ENCODE measurements at regions not wholly inside any gene's neighbourhood (a gene's known extent, or its start where the extent isn't known, plus 50 kb on each side); places are given as distances from the start of the nearest gene placed in this dataset.

DNA sequence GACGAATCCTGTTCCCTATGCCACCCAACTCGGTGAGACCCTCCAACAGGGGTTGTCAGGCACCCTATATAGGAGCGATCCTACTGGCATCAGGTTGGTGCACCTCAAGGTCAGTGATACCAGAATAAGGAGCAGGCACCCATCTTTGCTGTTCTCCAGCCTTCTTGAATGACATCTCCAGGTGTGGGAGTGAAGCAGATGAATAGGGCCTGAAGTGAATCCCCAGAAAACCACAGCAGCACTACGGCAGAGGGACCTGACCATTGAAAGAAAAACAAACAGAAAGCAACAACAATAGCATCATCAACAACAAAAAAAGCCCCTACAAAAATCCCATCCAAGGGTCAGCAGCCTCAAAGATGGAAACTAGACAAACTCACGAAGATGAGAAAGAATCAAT, 445.2 kb upstream of the ATP2B1 start:
- Mint-ChIP-seq H3K9me3 (peaks cover 11% of the 10 kb centered on the region), H3K27ac (no peak overlapping the region), H3K4me3 (no peak overlapping the region), H3K4me1 (peaks cover 6% of the 10 kb centered on the region), H3K36me3 (peaks cover 5% of the 10 kb centered on the region), H3K27me3 (ENCODE audit: low read depth) (no peaks in the 10 kb centered on the region)
- no peak for DNase-seq (ENCODE audit: low spot score in 2 of 2, unreplicated experiment in 2 of 2)
- TF ChIP-seq, protein P1, sequence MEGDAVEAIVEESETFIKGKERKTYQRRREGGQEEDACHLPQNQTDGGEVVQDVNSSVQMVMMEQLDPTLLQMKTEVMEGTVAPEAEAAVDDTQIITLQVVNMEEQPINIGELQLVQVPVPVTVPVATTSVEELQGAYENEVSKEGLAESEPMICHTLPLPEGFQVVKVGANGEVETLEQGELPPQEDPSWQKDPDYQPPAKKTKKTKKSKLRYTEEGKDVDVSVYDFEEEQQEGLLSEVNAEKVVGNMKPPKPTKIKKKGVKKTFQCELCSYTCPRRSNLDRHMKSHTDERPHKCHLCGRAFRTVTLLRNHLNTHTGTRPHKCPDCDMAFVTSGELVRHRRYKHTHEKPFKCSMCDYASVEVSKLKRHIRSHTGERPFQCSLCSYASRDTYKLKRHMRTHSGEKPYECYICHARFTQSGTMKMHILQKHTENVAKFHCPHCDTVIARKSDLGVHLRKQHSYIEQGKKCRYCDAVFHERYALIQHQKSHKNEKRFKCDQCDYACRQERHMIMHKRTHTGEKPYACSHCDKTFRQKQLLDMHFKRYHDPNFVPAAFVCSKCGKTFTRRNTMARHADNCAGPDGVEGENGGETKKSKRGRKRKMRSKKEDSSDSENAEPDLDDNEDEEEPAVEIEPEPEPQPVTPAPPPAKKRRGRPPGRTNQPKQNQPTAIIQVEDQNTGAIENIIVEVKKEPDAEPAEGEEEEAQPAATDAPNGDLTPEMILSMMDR (IDR thresholded peaks at IDR 0.05; ENCODE audit: unreplicated experiment) = no peak

DNA sequence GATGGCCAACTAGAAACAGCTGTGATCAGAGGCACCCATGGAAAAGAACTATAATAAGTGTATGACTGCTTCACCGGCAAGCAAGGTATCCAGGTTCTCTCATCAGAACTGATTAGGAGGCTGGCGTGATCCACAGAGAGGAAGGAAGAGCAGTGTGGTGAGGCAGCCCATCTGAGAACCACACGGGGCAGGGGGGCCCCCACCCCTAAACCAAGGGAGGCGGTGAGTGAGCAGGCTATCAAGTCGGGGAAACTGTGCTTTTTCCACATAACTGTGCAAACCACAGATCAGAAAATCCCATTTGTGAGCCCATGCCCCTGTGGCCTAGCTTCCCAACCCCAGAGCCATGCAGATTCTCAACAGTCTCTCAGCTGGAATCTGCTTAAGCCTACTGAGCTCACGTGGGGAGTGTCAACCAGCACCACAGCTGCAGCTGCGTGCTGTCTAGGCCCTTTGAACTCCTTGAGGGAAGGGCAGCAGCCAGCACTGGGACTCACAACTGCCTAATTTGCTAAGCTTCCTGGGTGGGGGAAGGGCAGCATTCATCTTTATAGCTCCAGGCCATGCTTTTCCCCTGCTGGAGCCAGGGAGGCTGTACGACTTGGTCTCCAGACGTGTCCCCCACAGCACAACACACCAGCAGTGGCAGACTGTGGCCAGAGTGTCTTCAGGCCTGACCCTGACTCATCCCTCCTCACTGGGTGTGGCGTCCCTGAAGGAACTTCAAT, 444.4 kb upstream of the ATP2B1 start:
- DNase-seq (ENCODE audit: low spot score in 2 of 2, unreplicated experiment in 2 of 2) = no peak
- no peaks in the 10 kb centered on the region for H3K27me3 Mint-ChIP-seq (ENCODE audit: low read depth)
- TF ChIP-seq, protein P1 (IDR thresholded peaks at IDR 0.05; ENCODE audit: unreplicated experiment) = no peak
- peaks cover 14% of the 10 kb centered on the region for H3K9me3 Mint-ChIP-seq
- H3K27ac Mint-ChIP-seq = no peak overlapping the region
- no peak overlapping the region for H3K4me3 Mint-ChIP-seq
- peaks cover 5% of the 10 kb centered on the region for H3K36me3 Mint-ChIP-seq
- peaks cover 6% of the 10 kb centered on the region for H3K4me1 Mint-ChIP-seq

DNA sequence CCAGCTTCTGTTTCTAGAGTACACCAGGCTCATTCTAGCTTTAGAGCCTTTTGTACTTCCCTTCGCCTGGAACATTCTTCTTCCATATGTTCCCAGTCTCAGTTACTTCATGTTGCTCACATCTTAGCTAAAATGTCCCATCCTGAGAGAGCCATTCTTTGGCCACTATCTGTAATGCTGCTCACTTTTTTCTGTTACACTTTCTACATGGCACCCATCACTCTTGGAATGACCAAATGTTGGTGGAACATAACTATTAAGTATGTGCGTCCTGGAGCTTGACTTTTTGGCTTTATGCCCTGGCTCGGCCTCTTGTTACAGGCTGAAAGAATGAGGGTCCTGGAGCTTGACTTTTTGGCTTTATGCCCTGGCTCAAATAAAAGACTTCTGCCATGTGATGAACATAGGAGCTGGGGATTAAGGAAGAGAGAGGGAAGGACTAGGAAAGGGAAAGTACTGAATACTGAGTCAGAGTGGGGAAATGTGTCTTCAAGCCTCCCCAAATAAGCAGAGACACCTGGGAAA, 442.9 kb upstream of the ATP2B1 start:
- Mint-ChIP-seq H3K4me3 (no peak overlapping the region), H3K27ac (no peak overlapping the region), H3K4me1 (peaks cover 6% of the 10 kb centered on the region), H3K9me3 (peaks cover 25% of the 10 kb centered on the region), H3K36me3 (peaks cover 5% of the 10 kb centered on the region), H3K27me3 (ENCODE audit: low read depth) (no peaks in the 10 kb centered on the region)
- TF ChIP-seq, protein P1 (IDR thresholded peaks at IDR 0.05; ENCODE audit: unreplicated experiment) = no peak
- no peak for DNase-seq (ENCODE audit: low spot score in 2 of 2, unreplicated experiment in 2 of 2)

DNA sequence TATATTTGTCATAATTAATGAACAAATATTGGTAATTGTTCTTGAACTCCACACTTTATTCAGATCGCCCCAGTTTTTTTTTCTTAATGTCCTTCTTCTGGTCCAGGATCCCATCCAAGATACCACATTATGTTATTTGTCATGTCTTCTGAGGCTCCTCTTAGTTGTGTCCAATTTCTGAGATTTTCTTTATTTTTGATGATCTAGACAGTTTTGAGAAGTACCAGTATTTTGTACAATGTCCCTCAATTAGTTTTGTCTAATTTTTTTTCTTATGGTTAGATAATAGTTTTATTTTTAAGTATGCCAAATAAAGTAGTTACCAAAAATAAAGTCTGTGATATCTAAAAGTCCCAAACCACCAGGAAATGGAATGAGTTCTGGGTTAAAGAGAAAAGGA, 440.8 kb upstream of the ATP2B1 start:
- H3K36me3 Mint-ChIP-seq = peaks cover 2% of the 10 kb centered on the region
- H3K27me3 Mint-ChIP-seq (ENCODE audit: low read depth) = no peaks in the 10 kb centered on the region

DNA sequence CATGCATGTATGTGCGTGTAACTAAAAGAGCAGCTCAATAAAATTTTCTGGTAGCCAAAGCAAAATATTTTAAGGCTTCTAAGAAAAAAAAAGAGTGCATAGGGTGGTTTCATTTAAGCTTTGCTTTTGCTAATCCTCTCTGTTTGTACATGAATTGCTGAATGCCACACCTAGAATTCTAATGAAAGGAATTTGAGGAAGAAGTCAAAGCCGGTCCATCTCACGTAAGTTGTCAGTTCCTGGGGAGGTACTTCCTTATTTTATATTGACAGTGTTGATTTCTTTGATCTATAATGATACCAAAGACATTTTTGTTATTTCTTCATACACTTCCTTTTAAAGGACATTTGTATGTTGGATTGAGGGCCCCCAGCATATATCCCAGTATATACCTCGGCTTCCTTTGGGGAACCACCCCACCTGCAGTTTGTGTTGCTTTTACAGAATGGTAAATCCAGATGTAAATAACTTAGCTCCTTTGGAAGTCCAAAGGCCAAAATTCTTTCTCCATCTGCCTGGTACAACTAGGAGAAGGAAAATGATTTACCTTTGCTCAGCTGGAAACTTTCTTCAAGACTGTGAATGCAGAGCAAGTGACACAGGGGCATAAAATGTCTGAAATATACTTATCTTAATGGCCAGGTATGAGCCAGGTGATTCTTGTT, 420.9 kb upstream of the ATP2B1 start:
- peaks cover 8% of the 10 kb centered on the region for H3K36me3 Mint-ChIP-seq
- TF ChIP-seq, protein P1 (IDR thresholded peaks at IDR 0.05; ENCODE audit: unreplicated experiment) = no peak
- DNase-seq (ENCODE audit: low spot score in 2 of 2, unreplicated experiment in 2 of 2) = no peak
- H3K27ac Mint-ChIP-seq = no peak overlapping the region
- H3K4me1 Mint-ChIP-seq = peaks cover 21% of the 10 kb centered on the region
- H3K9me3 Mint-ChIP-seq = peaks cover 5% of the 10 kb centered on the region
- no peaks in the 10 kb centered on the region for H3K27me3 Mint-ChIP-seq (ENCODE audit: low read depth)
- H3K4me3 Mint-ChIP-seq = no peak overlapping the region

More for the DNA sequence above, 440.8 kb upstream of the ATP2B1 start:
- peaks cover 6% of the 10 kb centered on the region for H3K4me1 Mint-ChIP-seq
- no peak overlapping the region for H3K27ac Mint-ChIP-seq
- H3K9me3 Mint-ChIP-seq = peaks cover 22% of the 10 kb centered on the region
- TF ChIP-seq, protein P1 (IDR thresholded peaks at IDR 0.05; ENCODE audit: unreplicated experiment) = no peak
- no peak overlapping the region for H3K4me3 Mint-ChIP-seq
- no peak for DNase-seq (ENCODE audit: low spot score in 2 of 2, unreplicated experiment in 2 of 2)

All from mesothelial cell of epicardium (in vitro differentiated cells).